LoVo (cell line): ENCODE measurements at regions not wholly inside any gene's neighbourhood (a gene's known extent, or its start where the extent isn't known, plus 50 kb on each side); places are given as distances from the start of the nearest gene placed in this dataset.

ENCODE experiments used
- DNase-seq: peaks from one replicate; pipeline ENCODE4 v3.0.0-alpha.2; 2016; ENCODE audit warnings: low spot score

DNA sequence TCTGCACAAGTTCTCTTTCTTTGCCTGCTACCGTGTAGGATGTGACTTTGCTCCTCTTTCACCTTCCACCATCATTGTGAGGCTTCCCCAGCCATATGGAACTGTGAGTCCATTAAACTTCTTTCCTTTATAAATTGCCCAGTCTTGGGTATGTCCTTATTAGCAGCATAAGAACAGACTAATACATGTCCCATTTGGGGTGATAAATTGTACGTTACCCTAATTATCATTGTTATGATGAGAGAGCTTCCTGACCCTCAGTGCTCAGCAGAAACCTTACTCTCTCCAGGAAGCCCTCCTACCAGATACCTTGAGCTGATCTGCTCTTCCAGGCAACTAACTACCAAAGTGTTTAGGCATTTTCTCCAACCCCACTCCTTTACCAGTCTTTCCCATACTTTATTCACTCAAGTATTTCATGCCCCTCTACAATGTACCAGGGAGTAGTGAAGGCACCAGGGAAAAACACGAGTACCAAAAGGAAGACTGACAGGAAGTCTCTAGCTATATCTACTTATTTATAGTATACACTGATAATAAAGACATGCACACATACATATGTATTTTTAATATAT lies 196.2 kb downstream of the MYCN start:
- DNase-seq, result no peak

DNA sequence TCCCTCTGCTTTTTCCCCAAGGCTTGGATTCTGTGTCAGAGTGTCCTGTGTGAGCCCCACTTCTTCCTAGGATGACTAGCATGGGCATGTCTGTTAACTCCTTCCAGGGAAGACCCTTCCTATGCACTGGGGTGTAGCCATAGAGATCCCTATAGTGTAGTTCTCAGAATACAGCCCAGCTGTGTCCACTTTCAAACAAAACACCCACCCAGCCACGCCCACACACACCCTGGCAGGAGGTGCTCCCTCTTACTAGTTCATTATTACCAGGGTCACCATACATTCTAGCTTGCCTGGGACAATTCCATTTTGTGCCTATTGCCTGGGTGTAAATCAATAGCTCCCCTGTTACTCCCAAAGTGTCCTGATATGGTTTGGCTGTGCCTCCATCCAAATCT lies 195.6 kb downstream of the MYCN start:
- DNase-seq, result no peak

DNA sequence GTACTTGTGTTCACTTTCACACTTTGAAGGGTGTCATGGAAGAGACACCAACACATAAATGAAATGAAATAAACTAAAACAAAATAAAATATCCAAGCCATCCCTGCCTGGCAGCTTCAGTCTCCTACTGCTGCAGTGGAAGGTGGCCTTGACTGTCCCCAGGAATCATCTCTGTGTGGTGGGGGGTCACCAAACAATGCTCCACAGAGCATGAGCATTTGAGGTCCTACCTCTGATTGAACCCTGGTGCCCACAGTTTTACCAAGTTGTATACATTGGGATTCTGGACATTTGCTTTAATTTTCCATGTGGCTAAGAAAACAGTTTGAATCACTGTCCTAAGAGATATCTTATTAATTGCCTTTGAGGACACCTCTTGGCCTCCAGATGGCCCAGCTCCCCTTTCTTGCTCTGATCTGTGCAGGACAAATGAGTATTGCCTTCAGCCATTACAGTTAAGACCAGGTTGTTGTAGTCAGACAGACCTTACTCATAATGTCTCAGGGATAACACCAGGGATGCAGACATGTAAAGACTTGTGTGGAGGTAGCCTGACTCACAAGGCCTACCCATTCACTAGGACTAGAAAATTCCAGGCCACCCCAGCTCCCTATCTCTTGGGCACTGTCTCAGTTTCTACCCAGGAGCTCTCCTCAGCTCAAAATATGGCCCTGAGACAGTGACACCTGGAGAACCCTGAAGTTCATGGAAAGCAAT lies 195.0 kb downstream of the MYCN start:
- no peak for DNase-seq

DNA sequence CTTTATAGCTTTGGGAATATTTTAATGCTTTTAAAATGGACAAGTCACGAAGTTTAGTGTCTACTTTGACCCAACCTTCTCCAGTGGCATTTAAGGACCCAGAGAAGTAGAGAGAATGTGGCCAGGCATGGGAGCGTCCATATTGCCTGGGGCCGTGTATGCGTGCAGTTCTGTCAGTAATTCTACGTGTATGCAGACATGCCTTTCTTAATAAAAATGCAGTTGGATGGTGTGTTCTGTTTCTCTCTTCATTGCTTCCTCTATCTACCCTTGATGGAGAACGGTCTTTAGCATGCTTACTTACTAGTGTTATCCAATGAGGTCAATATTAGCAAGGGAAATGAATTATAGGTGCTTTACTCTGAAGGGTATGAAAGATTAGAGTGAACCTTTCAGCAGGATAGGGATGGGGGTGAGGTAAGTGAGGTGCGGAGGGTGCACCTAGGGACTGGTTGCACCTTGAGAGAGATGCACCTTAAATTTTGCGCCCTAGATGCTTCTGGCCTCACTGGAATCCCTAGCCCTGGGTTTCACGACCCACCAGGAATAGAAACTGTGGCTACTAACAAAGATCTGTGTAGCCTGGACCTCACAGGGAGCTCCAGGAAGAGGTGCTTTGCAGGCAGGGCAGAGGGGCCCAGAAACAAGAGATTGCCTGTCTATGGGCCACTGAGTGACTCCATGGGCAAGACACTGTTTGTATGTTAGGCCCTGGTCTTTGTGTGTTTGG lies 194.3 kb downstream of the MYCN start:
- DNase-seq, result no peak

DNA sequence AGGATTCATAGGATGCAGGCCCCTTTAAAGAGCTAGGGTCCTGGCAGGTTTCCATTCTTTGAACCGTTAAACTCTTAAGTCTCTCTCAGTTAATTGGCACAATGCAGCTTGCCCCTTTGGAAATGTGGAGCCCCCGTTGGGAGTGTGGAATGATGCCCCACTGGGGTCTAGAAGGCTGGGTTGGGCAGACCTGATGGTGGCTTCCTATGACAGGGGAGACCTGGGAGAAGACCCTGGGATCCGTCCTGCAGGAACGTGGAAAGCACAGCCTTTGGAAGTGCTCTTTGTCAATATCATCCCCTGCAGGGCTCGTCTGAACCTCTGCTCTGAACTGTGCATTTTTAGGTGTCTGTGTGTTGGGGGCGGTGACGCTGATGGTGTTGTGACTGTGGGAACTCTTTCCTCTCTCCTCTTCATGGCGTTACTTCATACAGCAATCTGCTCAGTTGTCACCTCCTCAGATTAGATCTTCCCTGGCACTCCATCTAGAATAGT lies 190.6 kb downstream of the MYCN start:
- DNase-seq, result no peak

DNA sequence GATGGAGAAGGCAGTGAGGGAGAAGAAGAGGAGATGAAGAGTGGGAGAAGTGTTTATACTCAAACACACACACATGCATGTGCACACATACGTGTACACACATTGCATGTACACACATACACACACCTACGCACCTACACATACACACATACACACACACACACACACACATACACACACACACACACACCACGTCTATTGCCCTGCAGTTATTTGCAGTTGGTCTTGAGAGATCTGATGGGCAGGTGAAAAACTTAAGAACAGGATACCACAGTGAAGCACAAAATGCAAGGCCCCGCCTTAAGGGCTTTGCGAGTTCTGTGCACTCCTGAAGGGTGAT lies 190.2 kb downstream of the MYCN start:
- no peak for DNase-seq

DNA sequence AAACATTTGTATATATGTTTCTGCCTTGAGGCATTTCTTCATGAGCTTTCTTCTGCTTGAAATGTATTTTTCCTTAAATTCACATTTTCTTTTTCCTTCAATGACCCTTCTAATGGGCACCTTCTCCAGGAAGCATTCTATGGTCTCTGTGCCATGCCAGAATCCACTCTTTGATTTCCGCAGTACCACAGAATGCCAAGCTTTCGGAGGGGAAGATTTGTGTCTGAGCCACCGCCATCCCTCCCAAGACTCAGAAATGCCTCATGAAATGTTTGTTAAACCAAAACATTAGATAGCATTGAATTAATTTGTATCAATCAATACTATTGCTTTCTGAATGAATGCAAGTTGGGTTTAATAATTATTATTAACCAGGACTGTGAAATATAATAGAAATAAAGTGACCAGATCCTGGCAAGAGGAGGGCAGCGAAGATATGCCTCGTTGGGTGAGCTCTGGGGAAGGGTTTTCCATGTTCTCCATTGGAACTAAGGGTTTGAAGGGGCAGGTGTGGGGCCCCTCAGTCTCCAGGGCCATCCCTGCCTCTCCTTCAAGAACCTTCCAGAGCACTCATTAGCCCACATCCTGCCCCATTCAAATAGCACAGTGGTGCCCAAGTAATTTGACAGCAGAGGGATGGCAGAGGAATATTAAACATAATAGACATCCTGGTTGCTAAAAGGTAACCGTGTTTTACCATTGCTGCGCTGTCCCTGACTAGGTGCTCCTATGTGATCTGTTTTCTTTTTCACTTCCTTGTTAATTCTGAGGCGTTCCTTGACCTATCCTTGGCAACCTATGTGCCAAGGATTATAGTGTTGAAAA lies 189.6 kb downstream of the MYCN start:
- no peak for DNase-seq

DNA sequence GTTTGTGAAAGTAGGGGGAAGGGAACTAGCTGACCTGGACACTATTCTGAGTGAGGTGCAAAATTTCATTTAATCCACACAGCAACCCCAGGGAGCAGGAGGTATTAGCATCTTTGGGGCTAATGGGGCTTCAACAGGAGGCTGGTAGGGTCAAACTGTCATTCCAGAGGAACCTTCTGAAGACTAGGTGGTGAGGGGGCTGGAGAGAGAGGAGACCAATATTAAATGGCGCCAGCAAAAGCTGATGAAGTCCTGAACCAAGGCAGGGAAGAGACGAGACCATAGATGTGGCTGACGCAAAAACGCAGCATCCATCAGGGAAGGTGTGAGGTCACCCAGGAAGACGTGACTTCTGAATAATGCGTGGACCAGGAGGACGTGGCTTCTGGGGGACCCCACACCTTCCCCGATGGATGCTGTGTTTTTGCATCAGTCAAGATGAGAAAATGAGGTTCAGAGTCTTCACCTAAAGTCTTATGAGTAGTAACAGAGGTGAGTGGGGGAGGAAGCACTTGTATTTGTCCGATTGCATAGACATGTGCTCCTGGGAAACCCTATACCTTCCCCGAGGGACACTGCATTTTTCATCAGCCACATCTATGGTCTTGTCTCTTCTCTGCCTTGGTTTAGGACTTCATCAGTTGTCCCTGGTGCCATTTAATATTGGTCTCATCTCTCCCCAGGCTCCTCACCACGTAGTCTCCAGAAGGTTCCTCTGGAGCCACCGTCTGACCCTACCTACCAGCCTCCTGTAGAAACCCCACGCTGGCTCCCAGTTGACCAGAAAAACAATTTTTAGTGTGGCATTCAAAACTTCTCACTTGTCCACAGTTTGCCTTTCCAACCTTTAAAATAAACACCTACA lies 188.6 kb downstream of the MYCN start:
- no peak for DNase-seq

DNA sequence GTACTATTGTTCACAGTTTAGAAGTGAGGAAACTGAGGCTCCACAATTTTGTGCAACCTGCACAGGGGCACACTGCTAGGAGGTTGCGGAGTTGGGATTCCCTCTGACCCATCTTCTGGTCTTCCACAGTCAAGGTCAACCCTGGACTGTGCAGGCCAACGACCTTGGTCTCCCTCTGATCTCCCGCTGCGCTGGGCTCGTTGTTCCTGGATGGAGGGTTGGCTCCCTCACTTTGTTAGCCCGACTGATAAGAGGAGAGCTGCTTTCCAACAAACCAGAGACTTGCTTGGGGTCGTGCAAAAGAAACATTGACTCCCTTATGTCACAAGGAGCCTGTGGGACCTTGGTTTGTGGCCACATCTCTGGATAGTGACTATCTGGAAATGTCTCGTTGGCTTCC lies 187.6 kb downstream of the MYCN start:
- DNase-seq, result no peak

DNA sequence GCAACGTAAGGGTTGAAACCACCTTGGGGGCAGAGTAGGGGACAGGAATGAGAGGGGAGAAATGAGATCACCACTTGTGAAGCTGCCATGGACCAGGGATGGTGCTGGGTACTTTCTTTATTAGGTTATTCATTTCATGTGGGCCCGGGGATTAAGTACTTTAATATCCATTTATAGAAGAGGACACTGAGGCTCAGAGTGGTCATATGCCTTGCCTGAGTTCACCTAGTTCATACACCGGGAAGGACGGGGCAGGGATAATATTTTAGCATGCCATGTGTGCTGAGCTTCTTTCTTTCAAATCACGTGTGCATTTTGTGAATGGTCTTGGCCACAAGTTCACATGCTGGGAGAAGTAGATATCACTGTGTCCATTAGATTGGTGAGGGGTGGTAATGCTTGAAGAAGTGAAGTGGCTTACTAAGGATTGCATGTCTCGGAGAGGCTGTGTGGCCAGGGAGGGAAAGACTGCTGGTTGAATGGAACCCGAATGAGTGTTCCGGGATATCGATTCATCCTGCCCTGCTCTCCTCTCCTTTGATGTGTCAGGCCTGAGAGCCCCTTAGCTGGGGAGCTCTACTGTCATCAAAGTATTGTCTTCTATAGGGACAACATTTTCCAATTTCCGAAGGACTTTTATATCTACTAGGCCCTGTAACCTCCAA lies 187.1 kb downstream of the MYCN start:
- DNase-seq, result no peak

DNA sequence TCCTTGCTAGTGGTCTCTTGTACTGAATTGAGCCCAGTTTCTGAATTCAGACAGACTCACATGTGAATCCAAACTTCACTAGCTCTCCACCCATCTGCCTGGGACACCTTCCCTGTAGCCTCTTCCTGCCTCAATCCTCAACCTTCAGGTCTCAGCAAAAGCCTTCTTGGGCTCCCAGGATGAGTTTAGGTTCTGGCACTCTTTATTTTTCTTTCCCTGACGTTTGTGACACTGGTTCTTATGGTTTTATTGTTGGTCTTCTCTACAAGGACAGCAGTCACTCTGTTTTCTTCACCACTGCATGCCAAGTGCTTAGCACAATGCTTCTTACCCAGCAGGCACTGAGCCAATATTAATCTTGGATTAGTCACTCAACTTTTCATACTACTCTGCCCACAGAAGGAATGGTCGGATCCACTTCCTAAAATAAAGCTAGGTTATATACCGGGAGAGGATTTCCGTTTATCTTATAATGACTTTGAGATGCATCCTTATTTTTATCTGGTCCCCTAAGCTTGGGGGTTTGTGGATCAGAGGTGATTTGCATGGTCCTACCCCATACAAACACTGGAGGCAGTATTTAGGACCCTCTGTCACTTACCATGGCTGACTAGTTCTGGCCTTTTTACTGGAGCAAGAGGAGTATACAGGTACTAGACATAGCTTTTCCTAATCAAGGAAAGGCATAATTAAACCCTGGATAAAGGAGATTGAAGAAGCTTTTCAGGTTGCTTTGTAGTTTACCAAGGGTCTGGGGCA lies 186.3 kb downstream of the MYCN start:
- DNase-seq, result peak; percentile 52

DNA sequence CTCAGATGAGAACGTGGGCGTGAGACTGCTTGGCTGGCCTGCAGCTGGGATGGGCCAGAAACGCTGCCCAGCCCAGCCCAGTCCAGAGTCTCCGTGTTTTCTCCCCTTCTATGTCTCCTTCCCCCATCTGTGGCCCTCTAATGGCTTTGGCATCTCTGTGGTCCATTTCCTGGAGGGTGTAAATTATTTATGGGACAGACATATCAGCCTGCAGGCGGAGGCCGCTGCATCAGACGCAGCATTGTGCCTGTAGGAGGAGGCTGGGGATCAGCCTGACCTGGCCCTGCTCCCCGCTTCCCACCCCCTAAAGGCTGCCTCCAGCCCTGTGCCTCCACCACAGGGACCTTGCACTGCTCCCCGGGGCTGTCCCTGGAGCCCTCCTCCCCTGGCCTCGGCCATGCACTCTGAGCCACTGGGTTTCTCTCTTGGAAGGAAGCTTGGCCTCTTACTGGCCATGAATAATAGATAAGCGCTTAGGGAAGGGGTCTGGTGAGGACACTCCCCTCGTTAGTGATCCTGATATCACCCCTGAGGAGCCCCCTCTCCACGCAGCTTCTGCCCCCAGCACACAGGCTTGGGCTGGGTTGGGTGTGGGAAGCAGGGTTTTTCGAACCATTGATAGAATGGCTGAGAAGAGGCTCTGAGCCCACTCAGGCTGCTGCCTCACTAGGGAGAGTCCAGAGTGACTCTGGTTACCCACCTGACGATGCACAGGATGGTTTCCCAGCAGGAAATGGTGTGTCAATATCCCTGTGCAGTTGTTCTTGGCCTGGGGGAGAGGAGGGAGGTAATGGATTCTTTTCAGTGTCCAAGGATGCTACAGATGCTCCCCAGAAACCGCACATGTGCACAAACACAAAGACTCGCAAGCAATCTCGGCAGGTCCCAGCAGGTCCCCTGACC lies 185.5 kb downstream of the MYCN start:
- DNase-seq, result no peak

DNA sequence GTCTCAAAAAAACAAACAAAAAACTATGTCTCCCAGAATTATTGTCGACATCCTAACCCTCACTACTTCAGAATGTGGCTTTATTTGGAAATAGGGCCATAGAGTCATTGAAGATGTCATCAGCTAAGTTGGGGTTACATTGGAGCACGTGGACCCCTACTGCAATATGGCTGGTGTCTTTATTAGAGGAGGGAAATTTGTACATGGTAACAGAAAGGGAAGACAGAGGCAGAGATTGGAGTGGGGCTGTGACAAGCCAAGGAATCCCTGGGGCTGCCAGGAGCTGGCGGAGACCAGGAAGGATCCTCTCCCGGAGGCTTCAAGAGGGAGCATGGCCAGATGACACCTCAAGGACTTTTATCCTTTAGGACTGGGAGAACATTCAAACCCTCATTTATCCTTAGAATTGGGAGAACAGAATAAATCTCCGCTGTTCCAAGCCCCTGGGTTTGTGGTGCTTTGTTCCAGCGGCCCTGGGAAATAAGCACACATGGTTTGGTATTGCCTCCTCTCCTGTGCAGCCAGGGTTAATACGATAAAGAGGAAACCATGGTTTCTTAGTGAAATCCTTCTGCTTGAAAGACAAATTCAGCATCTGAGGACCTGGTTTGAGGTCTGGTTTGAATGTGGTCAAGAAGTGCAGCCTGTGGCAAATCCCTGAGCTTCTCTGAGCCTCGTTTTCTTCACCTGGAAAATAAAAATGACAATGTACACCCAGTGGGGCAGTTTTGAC lies 184.7 kb downstream of the MYCN start:
- no peak for DNase-seq

DNA sequence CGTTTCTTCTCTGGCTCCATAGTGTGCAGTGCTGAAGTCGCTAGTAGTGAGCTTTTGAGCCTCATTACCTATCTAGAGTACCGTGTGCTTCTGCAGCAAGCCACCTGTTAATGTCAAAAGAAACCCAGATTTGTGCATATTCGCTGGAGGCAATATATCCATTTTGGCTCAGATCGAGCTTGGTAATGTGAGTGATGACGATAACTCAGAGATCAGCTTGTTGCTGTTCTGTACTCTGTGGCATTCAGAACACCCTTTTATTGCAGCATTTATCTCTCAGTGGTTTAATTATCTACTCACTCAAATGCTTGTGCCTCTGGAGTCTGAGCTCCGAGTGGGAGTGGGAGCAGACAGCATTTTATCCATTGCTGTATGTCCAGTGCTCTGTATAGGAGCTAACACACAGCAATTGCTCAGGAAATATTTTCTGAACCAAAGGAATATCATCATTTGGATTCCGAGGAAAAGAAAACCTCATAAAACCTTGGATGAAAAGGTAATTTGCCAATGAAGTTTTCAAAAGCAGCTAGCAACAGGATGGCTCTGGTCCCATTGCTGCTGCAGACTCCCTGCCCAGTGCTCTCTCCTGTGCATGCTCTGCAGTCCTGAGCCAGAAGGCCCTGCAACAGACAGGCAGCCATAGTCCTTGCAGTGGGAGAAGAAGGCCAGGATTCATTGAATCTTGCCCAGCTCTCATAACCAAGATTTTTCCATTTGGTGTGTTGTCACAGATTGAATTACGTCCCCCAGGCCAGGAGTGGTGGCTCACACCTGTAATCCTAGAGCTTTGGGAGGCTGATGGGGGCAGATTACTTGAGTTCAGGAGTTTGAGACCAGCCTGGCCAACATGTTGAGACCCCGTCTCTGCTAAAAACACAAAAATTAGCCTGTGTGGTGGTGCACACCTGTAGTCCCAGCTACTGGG lies 183.8 kb downstream of the MYCN start:
- no peak for DNase-seq

DNA sequence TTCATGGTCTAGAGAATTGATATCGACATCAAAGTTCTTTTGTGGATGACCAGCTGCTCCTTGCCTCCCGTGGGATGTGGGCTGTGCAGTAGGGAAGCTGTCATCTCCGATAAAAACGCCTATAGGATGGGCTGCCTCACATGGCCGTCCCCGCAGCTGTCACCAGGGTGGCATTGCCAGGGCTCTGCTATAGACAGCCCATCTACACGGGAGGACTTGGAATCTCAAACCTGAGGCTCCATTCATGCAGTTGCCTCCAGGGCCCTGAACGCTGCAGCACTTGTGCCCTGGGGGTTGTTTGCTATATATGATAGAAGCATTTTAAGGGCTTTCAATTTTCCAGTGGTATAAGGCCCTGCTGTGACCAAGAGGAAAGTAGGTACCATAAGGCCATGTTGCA lies 183.1 kb downstream of the MYCN start:
- DNase-seq, result no peak

DNA sequence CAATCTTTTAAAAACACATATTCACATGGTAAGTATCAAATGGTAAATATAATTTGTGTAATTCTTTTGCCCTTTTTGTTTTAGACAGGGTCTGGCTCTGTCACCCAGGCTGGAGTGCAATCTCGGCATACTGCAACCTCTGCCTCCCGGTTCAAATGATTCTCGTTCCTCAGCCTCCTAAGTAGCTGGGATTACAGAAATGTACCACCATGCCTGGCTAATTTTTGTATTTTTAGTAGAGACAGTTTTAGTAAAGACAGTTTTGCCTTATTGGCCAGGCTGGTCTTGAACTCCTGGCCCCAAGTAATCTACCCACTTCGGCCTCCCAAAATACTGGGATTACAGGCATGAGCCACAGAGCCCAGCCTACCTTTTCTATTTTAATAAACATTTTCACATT lies 182.2 kb downstream of the MYCN start:
- no peak for DNase-seq

DNA sequence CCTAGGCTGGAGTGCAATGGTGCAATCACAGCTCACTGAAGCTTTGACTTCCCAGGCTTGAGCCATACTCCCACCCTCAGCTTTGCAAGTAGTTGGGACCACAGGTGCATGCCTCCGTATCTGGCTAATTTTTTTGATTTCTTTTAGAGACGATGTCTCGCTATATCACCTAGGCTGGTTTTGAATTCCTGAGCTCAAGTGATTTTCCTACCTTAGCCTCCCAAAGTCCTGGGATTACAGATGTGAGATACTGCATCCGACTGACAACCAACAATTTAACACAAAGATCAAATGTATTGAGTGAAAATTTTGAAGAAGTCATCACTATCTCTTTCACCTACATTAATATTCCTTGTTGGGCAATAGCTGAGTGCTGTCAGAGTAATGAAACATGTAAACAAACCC lies 181.6 kb downstream of the MYCN start:
- no peak for DNase-seq
